ENCODE measurements at regions not wholly inside any gene's neighbourhood (a gene's known extent, or its start where the extent isn't known, plus 50 kb on each side); places are given as distances from the start of the nearest gene placed in this dataset.

DNA sequence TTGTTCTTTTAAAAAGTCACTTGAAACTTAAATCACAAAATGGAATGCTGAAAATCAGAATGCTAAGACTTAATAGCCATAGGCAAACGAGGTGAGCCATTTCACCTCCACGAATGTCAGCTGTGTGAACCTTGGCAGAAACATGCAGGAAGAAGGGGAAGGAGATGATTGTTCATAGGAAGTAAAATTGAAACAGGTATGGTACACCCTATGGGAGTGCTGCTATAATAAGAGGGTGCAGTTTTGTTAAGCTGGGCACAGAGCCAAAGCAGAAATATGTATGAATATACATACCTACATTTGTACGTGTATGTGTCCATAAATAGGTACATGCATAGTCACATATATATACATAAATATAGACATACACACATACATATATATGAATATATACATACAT, 51.0 kb upstream of the SPINK5 start:
- no peak for DNase-seq (ENCODE audit: insufficient read length, low spot score)
- no peak for TF ChIP-seq POLR2A (IDR thresholded peaks at IDR 0.05; ENCODE audit: low read depth, low read length)
- FAIRE-seq = no peak

GRCh38 chr5:148011398-148012137, 52.2 kb upstream of the SPINK5 start:
- TF ChIP-seq POLR2A (IDR thresholded peaks at IDR 0.05; ENCODE audit: low read depth, low read length) = no peak
- DNase-seq (ENCODE audit: insufficient read length, low spot score) = peak; percentile 12
- FAIRE-seq = peak; percentile 99

- FAIRE-seq (no peak), DNase-seq (ENCODE audit: insufficient read length, low spot score) (no peak)
- no peak for TF ChIP-seq POLR2A (IDR thresholded peaks at IDR 0.05; ENCODE audit: low read depth, low read length)
These were observed 57.8 kb upstream of the SPINK5 start for GRCh38 chr5:148005788-148006520.

GRCh38 chr5:148003226-148003625, 60.6 kb upstream of the SPINK5 start:
- FAIRE-seq (no peak), DNase-seq (ENCODE audit: insufficient read length, low spot score) (no peak)
- TF ChIP-seq POLR2A (IDR thresholded peaks at IDR 0.05; ENCODE audit: low read depth, low read length) = no peak

DNA sequence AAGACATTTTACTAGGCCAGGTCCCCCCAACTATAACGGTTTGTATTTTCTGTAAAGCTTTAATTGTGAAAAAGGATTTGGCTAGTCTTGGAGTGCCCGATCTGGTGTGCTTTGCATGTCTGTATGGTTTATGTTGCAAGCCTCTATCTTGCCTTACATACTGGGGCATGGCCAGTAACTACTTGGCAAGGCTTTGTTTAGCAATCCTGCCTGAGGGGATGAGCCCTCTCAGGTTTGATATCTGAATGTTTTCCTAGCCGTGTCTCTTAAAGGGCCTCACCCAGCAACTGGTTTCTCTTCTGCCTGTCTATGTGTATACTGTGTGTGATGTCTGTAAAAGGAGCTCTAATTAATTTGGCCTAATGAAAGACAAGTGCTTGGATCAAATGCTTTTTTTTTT, 61.3 kb upstream of the SPINK5 start:
- DNase-seq (ENCODE audit: insufficient read length, low spot score) (no peak), FAIRE-seq (no peak)
- TF ChIP-seq POLR2A (IDR thresholded peaks at IDR 0.05; ENCODE audit: low read depth, low read length) = no peak

GRCh38 chr5:148000036-148000435, 63.7 kb upstream of the SPINK5 start:
- FAIRE-seq (no peak), DNase-seq (ENCODE audit: insufficient read length, low spot score) (no peak)
- no peak for TF ChIP-seq POLR2A (IDR thresholded peaks at IDR 0.05; ENCODE audit: low read depth, low read length)

GRCh38 chr5:147998704-147999103, 65.1 kb upstream of the SPINK5 start:
- FAIRE-seq (no peak), DNase-seq (ENCODE audit: insufficient read length, low spot score) (no peak)
- TF ChIP-seq POLR2A (IDR thresholded peaks at IDR 0.05; ENCODE audit: low read depth, low read length) = no peak

- no peak for FAIRE-seq
- TF ChIP-seq POLR2A (IDR thresholded peaks at IDR 0.05; ENCODE audit: low read depth, low read length) = no peak
These were observed 66.3 kb upstream of the SPINK5 start for GRCh38 chr5:147997486-147997885.

GRCh38 chr5:147996379-147996778, 67.4 kb upstream of the SPINK5 start:
- DNase-seq (ENCODE audit: insufficient read length, low spot score) (no peak), FAIRE-seq (no peak)
- no peak for TF ChIP-seq POLR2A (IDR thresholded peaks at IDR 0.05; ENCODE audit: low read depth, low read length)

More at GRCh38 chr5:147997486-147997885, 66.3 kb upstream of the SPINK5 start:
- no peak for DNase-seq (ENCODE audit: insufficient read length, low spot score)

DNA sequence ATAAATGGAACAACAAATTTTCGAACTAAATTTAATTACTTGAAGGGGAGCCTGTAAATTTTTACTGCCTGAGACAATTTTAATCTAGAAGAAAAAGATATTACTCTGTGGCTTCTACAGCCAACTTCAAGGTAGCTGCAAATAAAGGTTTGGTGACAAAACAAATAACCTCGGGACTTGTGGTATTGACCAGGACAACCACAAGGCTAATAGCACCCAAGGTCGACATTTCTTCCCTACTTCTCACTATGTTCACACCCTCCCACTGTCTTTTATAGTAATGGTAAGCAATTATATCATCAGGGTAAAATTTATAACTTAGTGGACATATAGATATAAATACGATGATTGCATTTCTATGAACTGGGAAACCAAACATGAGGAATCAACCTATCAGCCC, 67.9 kb upstream of the SPINK5 start:
- TF ChIP-seq POLR2A (IDR thresholded peaks at IDR 0.05; ENCODE audit: low read depth, low read length) = no peak
- FAIRE-seq (no peak), DNase-seq (ENCODE audit: insufficient read length, low spot score) (no peak)

DNA sequence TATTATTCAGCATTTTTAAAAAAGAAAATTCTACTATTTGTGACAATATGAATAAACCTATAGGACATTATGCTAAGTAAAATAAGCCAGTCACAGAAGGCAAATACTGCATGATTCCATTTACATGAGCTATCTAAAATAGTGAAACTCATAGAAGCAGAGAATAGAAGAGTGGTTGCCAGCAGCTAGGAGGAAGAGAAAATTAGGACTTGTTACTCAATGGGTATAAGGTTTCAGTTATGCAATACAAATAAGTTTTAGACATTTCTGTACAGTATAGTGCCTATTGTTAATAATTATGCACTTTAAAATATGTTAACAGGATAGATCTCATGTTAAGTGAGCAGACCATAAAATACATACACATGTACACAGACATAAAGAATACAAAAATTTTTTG, 73.8 kb upstream of the SPINK5 start:
- DNase-seq (ENCODE audit: insufficient read length, low spot score) (no peak), FAIRE-seq (no peak)
- no peak for TF ChIP-seq POLR2A (IDR thresholded peaks at IDR 0.05; ENCODE audit: low read depth, low read length)

DNA sequence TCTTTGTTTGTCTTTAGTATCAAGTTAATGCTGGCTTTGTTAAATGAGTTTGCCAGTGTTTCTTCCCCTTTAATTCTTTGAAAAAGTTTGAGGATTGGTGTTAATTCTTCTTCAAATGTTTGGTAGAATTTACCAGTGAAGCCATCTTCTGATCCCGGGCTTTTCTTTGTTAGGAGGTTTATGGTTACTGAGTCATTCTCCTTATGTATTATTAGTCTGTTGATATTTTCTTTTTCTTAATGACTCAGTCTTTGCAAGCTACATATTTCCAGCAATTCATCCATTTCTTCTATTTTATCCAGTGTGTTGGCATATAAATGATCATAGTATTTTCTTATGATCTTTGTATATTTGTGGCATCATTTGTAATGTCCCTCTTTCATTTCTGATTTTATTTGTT, 74.5 kb upstream of the SPINK5 start:
- no peak for TF ChIP-seq POLR2A (IDR thresholded peaks at IDR 0.05; ENCODE audit: low read depth, low read length)
- FAIRE-seq = no peak
- no peak for DNase-seq (ENCODE audit: insufficient read length, low spot score)

DNA sequence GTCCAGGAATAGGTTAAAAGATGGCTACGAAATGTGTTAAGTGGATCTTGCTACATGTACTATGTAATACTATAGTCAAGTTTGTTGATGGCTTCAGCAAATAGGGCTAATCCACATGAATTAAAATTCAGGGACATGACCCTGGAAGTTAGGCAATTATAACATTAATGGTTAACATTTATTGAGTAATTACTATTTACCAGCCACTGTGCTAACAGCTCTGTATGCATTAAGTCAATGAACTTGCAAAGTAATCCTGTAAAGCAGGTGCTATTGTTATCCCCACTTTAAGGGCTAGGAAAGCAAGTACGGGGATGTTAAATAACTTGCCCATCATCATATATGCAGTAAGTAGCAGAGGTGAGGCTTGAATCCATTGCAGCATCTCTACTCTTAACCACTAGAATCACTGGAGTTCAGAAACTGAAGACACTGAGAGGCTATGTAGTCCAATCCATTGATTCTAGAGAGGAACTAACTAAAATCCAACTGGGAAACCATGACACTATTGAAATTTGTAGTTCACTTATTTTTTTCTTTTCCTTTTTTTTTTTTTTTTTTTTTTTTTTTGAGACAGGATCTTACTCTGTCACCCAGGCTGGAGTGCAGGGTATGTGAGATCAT, 77.5 kb upstream of the SPINK5 start:
- FAIRE-seq = no peak
- TF ChIP-seq POLR2A (IDR thresholded peaks at IDR 0.05; ENCODE audit: low read depth, low read length) = no peak
- DNase-seq (ENCODE audit: insufficient read length, low spot score) = no peak

- FAIRE-seq (no peak), DNase-seq (ENCODE audit: insufficient read length, low spot score) (no peak)
- no peak for TF ChIP-seq POLR2A (IDR thresholded peaks at IDR 0.05; ENCODE audit: low read depth, low read length)
These were observed 78.2 kb upstream of the SPINK5 start for GRCh38 chr5:147985608-147986007.

DNA sequence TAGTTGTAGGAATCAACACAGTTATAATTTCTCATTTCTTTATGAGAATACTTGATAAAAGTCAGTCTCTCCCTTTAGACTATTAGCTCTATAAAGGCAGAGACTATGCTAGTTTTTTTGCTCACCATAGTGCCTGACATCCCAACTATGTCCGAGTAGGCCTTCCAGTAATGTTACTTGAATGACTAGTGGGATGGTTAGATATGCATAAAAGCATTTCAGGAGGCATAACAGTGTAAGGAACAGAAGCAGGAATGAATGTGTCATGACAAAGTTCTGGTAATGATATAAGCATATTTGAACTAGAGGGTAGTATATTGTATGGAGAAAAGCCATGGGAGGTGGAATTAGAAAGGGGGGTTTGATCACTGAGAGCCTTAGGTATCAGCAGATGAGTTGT, 77.4 kb upstream of the C5orf46 start:
- no peak for FAIRE-seq
- no peak for DNase-seq (ENCODE audit: insufficient read length, low spot score)
- TF ChIP-seq POLR2A (IDR thresholded peaks at IDR 0.05; ENCODE audit: low read depth, low read length) = no peak

All from H54 (cell line).